ENCODE measurements at regions not wholly inside any gene's neighbourhood (a gene's known extent, or its start where the extent isn't known, plus 50 kb on each side); places are given as distances from the start of the nearest gene placed in this dataset.

DNA sequence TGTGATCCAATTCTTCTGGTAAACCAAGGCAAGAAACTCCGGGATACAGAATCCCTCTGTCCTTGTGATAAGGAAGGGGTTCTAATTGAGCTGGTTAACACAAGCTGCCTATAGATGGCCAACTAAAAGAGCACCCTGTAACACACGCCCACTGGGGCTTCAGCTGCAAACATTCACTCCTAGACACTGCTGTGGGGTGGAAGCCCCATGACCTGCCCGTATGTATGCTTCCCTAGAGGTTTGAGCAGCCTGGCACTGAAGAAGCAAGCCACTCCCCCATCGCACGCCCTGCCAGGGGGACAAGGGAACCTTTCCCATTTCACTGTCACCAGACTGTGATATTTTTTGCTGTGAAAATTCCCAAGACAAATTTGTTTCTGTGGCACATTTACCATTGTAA is 516.9 kb upstream of the GOLIM4 start:
- TF ChIP-seq, protein P1, sequence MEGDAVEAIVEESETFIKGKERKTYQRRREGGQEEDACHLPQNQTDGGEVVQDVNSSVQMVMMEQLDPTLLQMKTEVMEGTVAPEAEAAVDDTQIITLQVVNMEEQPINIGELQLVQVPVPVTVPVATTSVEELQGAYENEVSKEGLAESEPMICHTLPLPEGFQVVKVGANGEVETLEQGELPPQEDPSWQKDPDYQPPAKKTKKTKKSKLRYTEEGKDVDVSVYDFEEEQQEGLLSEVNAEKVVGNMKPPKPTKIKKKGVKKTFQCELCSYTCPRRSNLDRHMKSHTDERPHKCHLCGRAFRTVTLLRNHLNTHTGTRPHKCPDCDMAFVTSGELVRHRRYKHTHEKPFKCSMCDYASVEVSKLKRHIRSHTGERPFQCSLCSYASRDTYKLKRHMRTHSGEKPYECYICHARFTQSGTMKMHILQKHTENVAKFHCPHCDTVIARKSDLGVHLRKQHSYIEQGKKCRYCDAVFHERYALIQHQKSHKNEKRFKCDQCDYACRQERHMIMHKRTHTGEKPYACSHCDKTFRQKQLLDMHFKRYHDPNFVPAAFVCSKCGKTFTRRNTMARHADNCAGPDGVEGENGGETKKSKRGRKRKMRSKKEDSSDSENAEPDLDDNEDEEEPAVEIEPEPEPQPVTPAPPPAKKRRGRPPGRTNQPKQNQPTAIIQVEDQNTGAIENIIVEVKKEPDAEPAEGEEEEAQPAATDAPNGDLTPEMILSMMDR (IDR thresholded peaks at IDR 0.05; ENCODE audit: low read depth, low read length), result no peak
- no peak for DNase-seq (ENCODE audit: extremely low read depth, low read depth)

DNA sequence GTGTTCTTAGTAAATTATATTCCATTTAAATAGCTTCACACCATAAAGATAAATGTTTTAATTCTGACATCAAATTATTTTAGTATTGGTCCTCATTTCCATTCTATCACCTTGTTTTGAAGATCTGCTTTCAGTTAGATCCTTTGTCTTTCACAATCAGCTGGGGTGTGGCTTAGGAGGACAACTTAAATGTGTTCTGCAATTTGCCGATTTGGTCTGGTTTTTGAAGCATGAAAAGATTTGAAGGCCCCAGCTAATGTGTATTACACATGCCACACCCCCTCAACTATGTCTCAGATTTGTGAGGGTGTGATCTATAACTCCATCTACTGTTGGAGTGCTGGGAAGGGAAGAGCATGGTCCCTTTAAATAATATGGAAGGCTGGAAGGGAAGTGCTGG is 516.1 kb upstream of the GOLIM4 start:
- TF ChIP-seq, protein P1 (IDR thresholded peaks at IDR 0.05; ENCODE audit: low read depth, low read length), result no peak
- DNase-seq (ENCODE audit: extremely low read depth, low read depth), result no peak

DNA sequence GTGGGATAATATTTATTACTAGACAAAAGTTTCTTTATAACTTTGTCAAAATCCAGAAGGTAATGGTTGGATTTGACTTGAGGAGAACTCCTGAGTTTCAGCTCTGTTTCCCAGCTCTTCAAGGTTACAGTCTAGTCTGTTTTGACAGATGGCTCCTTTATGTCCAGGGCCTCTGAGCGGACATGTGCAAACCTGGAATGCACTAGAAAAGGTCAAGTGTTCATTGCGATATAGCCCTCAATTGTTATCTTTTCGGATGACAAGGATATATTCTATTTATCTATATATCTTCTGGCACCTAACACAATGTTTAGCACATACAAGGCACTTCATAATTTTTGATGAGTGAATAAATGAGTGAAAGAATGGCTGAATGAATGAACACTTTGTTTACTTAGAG is 513.2 kb upstream of the GOLIM4 start:
- DNase-seq (ENCODE audit: extremely low read depth, low read depth), result no peak
- TF ChIP-seq, protein P1 (IDR thresholded peaks at IDR 0.05; ENCODE audit: low read depth, low read length), result no peak

DNA sequence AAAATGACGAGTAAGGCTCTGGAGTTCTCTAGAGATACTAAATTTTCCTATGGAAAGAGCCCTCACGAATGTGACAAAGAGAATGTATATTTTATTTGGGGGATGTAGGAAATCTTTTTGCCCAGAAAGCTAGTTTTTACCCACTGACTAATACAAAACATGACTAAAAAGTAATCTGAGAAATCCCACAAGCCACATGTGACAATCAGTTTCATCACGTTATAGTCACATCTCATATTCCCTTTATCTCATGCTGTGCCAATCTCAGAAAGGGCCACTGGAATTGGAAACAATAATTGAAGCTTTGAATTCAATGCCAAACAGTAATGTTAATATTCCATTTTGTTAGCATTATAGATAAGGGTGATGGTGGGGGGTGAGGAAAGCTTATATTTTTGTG is 509.0 kb upstream of the GOLIM4 start:
- no peak for DNase-seq (ENCODE audit: extremely low read depth, low read depth)
- TF ChIP-seq, protein P1 (IDR thresholded peaks at IDR 0.05; ENCODE audit: low read depth, low read length), result no peak

DNA sequence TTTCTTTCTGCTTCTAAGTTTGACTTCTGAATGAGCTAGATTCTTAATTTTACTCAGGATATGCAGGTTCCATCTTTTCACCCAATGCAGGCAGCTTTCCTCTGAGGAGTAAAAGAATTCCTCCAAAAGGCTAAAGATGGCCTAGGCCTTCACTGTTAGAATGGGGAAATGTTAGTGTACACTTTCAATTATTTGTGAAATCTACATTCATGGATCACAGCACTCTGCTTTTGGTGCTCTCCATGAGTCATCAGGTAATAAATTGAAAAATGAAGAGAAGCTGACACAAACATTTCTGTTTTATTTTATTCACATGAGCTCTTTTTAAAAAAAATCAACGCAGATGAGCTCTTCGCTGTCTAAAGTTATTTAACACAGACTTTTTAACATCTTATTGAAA is 502.5 kb upstream of the GOLIM4 start:
- TF ChIP-seq, protein P1 (IDR thresholded peaks at IDR 0.05; ENCODE audit: low read depth, low read length), result no peak
- DNase-seq (ENCODE audit: extremely low read depth, low read depth), result no peak

DNA sequence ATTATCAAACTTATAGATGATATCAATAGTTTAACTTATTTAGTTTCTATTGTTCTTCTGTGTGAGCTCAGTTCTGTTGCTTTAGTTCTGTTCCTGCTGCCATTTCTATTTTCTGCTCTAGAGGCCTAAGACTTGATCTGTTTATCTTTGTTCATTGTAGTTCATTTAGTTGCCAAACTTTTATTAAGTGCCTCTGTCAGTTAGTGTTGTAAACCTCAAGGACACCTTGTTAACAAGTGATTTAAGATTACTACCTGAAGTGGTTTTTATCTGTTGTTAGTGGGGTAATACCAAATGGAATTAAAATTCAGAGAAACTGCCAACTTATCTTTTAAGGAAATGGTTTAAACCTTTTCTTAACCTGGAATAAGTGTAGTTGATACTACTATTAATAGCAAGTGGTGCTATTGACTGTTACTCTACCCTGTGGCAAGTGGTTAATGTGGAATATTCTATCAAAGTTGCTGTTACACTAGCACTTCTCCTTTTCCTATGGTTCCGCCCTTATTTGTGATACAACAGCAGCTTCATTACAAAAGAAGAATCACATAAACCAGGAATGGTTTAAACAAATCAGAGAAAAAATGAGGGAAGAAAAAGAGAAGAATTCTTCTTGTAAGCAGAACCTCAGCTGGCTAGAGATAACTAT is 500.6 kb upstream of the GOLIM4 start:
- TF ChIP-seq, protein P1 (IDR thresholded peaks at IDR 0.05; ENCODE audit: low read depth, low read length), result no peak
- no peak for DNase-seq (ENCODE audit: extremely low read depth, low read depth)

DNA sequence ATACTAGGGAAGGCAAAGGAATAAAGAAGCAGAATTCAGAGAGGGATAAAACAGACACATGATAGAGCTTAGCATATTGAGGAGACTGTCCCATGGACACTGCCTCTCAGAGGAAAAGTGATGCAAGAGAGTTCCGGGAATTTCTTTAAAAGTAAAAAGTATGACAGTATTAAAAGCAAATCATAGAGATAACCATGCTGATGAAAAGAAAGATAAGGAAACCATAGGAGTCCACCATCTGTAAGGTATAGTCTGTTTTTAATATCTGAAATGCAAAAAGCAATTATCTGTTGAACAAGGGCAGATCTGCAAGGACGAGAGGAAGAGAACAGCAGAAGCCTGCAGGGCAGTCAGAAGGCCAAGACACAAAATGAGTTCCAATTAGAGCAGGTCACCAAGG is 495.9 kb upstream of the GOLIM4 start:
- TF ChIP-seq, protein P1 (IDR thresholded peaks at IDR 0.05; ENCODE audit: low read depth, low read length), result no peak
- no peak for DNase-seq (ENCODE audit: extremely low read depth, low read depth)

Data from AG09319 (cell line).